Mesenchymal stem cell (in vitro differentiated cells and primary cell): ENCODE measurements at regions not wholly inside any gene's neighbourhood (a gene's known extent, or its start where the extent isn't known, plus 50 kb on each side); places are given as distances from the start of the nearest gene placed in this dataset.

Experiments
- DNase-seq: peaks from one replicate; pipeline ENCODE4 v3.0.0-alpha.2; 2013
- H2AFZ ChIP-seq: one replicate; pipeline ENCODE4 v1.6.1; 2013; ENCODE audit warnings: low read depth, mild to moderate bottlenecking, control low read depth, inconsistent platforms, low read length, moderate library complexity
- H2AK5ac ChIP-seq: 2 replicates; pipeline ENCODE4 v1.6.1; 2013; ENCODE audit warnings: low read length, moderate library complexity, mild to moderate bottlenecking, inconsistent platforms; ENCODE audit not compliant: severe bottlenecking
- H2BK120ac ChIP-seq: one replicate; pipeline ENCODE4 v1.6.1; 2013; ENCODE audit warnings: low read depth, mild to moderate bottlenecking, inconsistent platforms, low read length, moderate library complexity
- H2BK12ac ChIP-seq, 2 experiments: one replicate each; pipeline ENCODE4 v1.6.1; 2013; ENCODE audit warnings: inconsistent platforms in 2 of 2, low read length in 2 of 2, mild to moderate bottlenecking in 2 of 2, moderate library complexity in 2 of 2, control low read depth in 1 of 2
- H2BK15ac ChIP-seq: one replicate; pipeline ENCODE4 v1.6.1; 2013; ENCODE audit warnings: mild to moderate bottlenecking, low read depth, inconsistent platforms; ENCODE audit not compliant: poor library complexity, severe bottlenecking
- H2BK5ac ChIP-seq: 2 replicates; pipeline ENCODE4 v1.6.1; 2013; ENCODE audit warnings: low read depth, mild to moderate bottlenecking, low read length, control low read depth, inconsistent platforms; ENCODE audit not compliant: poor library complexity, severe bottlenecking
- H3K14ac ChIP-seq, 2 experiments: one replicate each; pipeline ENCODE4 v1.6.1; 2013; ENCODE audit warnings: inconsistent platforms in 2 of 2, low read length in 2 of 2, control low read depth in 1 of 2, mild to moderate bottlenecking in 1 of 2, moderate library complexity in 1 of 2
- H3K18ac ChIP-seq, 2 experiments: one replicate each; pipeline ENCODE4 v1.6.1; 2013; ENCODE audit warnings: inconsistent platforms in 2 of 2, low read length in 2 of 2, control low read depth in 1 of 2, low read depth in 1 of 2, mild to moderate bottlenecking in 1 of 2
- H3K23ac ChIP-seq, 2 experiments: one replicate each; pipeline ENCODE4 v1.6.1; 2013; ENCODE audit warnings: inconsistent platforms in 2 of 2, low read length in 2 of 2, mild to moderate bottlenecking in 2 of 2, moderate library complexity in 2 of 2, control low read depth in 1 of 2
- H3K27ac ChIP-seq: 2 replicates; pipeline ENCODE4 v1.5.1; 2013; ENCODE audit warnings: mild to moderate bottlenecking, moderate library complexity, low read length, control low read depth, inconsistent platforms; ENCODE audit not compliant: poor library complexity, severe bottlenecking
- H3K27me3 ChIP-seq, 2 experiments: 2 replicates each; pipeline versions ENCODE4 v1.6.1 to v1.7.0; 2013; ENCODE audit warnings: low read length in 2 of 2, mild to moderate bottlenecking in 2 of 2, moderate library complexity in 2 of 2, control low read depth in 1 of 2, inconsistent platforms in 1 of 2; ENCODE audit not compliant: control insufficient read depth in 1 of 2, insufficient read depth in 1 of 2
- H3K36me3 ChIP-seq, 2 experiments: 2 replicates each; pipeline versions ENCODE4 v1.6.1 to v1.7.0; 2013; ENCODE audit warnings: low read length in 2 of 2, control low read depth in 1 of 2, inconsistent platforms in 1 of 2, low read depth in 1 of 2, mild to moderate bottlenecking in 1 of 2; ENCODE audit not compliant: insufficient read depth in 2 of 2, control insufficient read depth in 1 of 2
- H3K4ac ChIP-seq, 2 experiments: one replicate each; pipeline ENCODE4 v1.6.1; 2013; ENCODE audit warnings: inconsistent platforms in 2 of 2, low read length in 2 of 2, mild to moderate bottlenecking in 2 of 2, moderate library complexity in 2 of 2, control low read depth in 1 of 2, low read depth in 1 of 2
- H3K4me1 ChIP-seq: 2 replicates; pipeline ENCODE4 v1.6.1; 2013; ENCODE audit warnings: low read depth, low read length, control low read depth; ENCODE audit not compliant: control insufficient read depth, insufficient read depth
- H3K4me2 ChIP-seq: 2 replicates; pipeline ENCODE4 v1.6.1; 2013; ENCODE audit warnings: low read length, mild to moderate bottlenecking, inconsistent platforms; ENCODE audit not compliant: poor library complexity, severe bottlenecking
- H3K4me3 ChIP-seq, 2 experiments: 2 replicates each; pipeline versions ENCODE4 v1.5.1 to v1.7.0; 2013; ENCODE audit warnings: low read length in 2 of 2, mild to moderate bottlenecking in 2 of 2, control low read depth in 1 of 2, low read depth in 1 of 2; ENCODE audit not compliant: insufficient read depth in 1 of 2
- H3K79me1 ChIP-seq: replicated peaks from 2 replicates; pipeline ENCODE4 v1.6.1; 2013; ENCODE audit warnings: mild to moderate bottlenecking, control low read depth, low read length, inconsistent platforms; ENCODE audit not compliant: poor library complexity, severe bottlenecking
- H3K9ac ChIP-seq: 2 replicates; pipeline ENCODE4 v1.7.0; 2013; ENCODE audit warnings: mild to moderate bottlenecking, low read length, moderate library complexity
- H3K9me3 ChIP-seq: 2 replicates; pipeline ENCODE4 v1.7.0; 2013; ENCODE audit warnings: mild to moderate bottlenecking, low read length; ENCODE audit not compliant: control insufficient read depth
- H4K8ac ChIP-seq: one replicate; pipeline ENCODE4 v1.6.1; 2013; ENCODE audit warnings: inconsistent platforms, mild to moderate bottlenecking, low read length, moderate library complexity
- H4K91ac ChIP-seq: one replicate; pipeline ENCODE4 v1.6.1; 2013; ENCODE audit warnings: mild to moderate bottlenecking, low read length, inconsistent platforms
- WGBS: methylation state at CpG from one replicate; pipeline ENCODE4 v1.1.7; 2013; ENCODE audit warnings: mixed read lengths; 5-methylcytosine and 5-hydroxymethylcytosine counted together

GRCh38 chr15:95629503-95630168 is 700.9 kb upstream of the NR2F2 start:
- H3K23ac ChIP-seq: no peak overlapping the region
- H3K9ac ChIP-seq: no peak overlapping the region
- no peak overlapping the region for H2BK5ac ChIP-seq
- no peak overlapping the region for H3K4me2 ChIP-seq
- H3K4ac ChIP-seq: no peak overlapping the region
- DNase-seq: no peak
- no peaks in the 10 kb centered on the region for H3K9me3 ChIP-seq
- no peak overlapping the region for H4K91ac ChIP-seq
- peaks cover 2% of the 10 kb centered on the region for H3K4me1 ChIP-seq
- H3K27me3 ChIP-seq: no peaks in the 10 kb centered on the region
- H2BK15ac ChIP-seq: no peak overlapping the region
- H3K14ac ChIP-seq: no peak overlapping the region
- 92% methylated on average over 3 of the region's 5 CpGs for WGBS
- no peaks in the 10 kb centered on the region for H3K79me1 ChIP-seq
- H3K36me3 ChIP-seq: no peaks in the 10 kb centered on the region
- no peak overlapping the region for H3K18ac ChIP-seq
- H2BK12ac ChIP-seq: no peak overlapping the region
- H2BK120ac ChIP-seq: no peak overlapping the region
- no peak overlapping the region for H3K27ac ChIP-seq
- H2AFZ ChIP-seq: no peak overlapping the region
- H4K8ac ChIP-seq: no peak overlapping the region
- H2AK5ac ChIP-seq: no peak overlapping the region
- no peak overlapping the region for H3K4me3 ChIP-seq

- WGBS: no CpG with 5 or more reads among the region's 1 CpG
- no peak overlapping the region for H2BK120ac ChIP-seq
- no peak overlapping the region for H3K18ac ChIP-seq
- no peak overlapping the region for H2BK5ac ChIP-seq
- H2BK15ac ChIP-seq: no peak overlapping the region
- no peak overlapping the region for H2AK5ac ChIP-seq
- no peak overlapping the region for H4K8ac ChIP-seq
- H3K36me3 ChIP-seq: no peaks in the 10 kb centered on the region
- no peaks in the 10 kb centered on the region for H3K9me3 ChIP-seq
- H3K14ac ChIP-seq: no peak overlapping the region
- no peak overlapping the region for H3K9ac ChIP-seq
- H4K91ac ChIP-seq: no peak overlapping the region
- H2AFZ ChIP-seq: no peak overlapping the region
- no peak overlapping the region for H3K27ac ChIP-seq
- no peaks in the 10 kb centered on the region for H3K79me1 ChIP-seq
- H3K27me3 ChIP-seq: no peaks in the 10 kb centered on the region
- no peak overlapping the region for H3K4me3 ChIP-seq
- no peak overlapping the region for H2BK12ac ChIP-seq
- H3K23ac ChIP-seq: no peak overlapping the region
- peaks cover 2% of the 10 kb centered on the region for H3K4me1 ChIP-seq
- H3K4ac ChIP-seq: no peak overlapping the region
- DNase-seq: no peak
- H3K4me2 ChIP-seq: no peak overlapping the region
Observed at GRCh38 chr15:95630683-95631082, 699.8 kb upstream of the NR2F2 start.

GRCh38 chr15:95635666-95636065 is 694.8 kb upstream of the NR2F2 start:
- Histone ChIP-seq H3K36me3 (no peaks in the 10 kb centered on the region), H3K9ac (no peak overlapping the region), H3K4ac (no peak overlapping the region), H3K9me3 (no peaks in the 10 kb centered on the region), H2AK5ac (no peak overlapping the region), H3K27me3 (no peaks in the 10 kb centered on the region), H4K8ac (no peak overlapping the region), H3K14ac (no peak overlapping the region), H3K23ac (no peak overlapping the region), H4K91ac (no peak overlapping the region), H3K4me3 (no peak overlapping the region), H3K79me1 (no peaks in the 10 kb centered on the region), H2AFZ (no peak overlapping the region), H3K4me1 (no peaks in the 10 kb centered on the region), H2BK120ac (peak overlapping the region; percentile 34), H3K4me2 (no peak overlapping the region), H2BK12ac (no peak overlapping the region), H3K18ac (no peak overlapping the region), H2BK5ac (no peak overlapping the region), H3K27ac (no peak overlapping the region), H2BK15ac (no peak overlapping the region)
- WGBS: 97% methylated on average over 2 of the region's 2 CpGs
- DNase-seq: no peak

- H2BK15ac ChIP-seq: no peak overlapping the region
- no peaks in the 10 kb centered on the region for H3K9me3 ChIP-seq
- H2BK12ac ChIP-seq: no peak overlapping the region
- H3K4ac ChIP-seq: no peak overlapping the region
- H2AFZ ChIP-seq: no peak overlapping the region
- H3K4me1 ChIP-seq: no peaks in the 10 kb centered on the region
- H3K18ac ChIP-seq: no peak overlapping the region
- DNase-seq: no peak
- no peak overlapping the region for H3K4me2 ChIP-seq
- no peak overlapping the region for H3K9ac ChIP-seq
- no peaks in the 10 kb centered on the region for H3K79me1 ChIP-seq
- no peak overlapping the region for H4K8ac ChIP-seq
- H4K91ac ChIP-seq: no peak overlapping the region
- H2BK5ac ChIP-seq: no peak overlapping the region
- no peak overlapping the region for H3K27ac ChIP-seq
- H3K4me3 ChIP-seq: no peak overlapping the region
- H2AK5ac ChIP-seq: no peak overlapping the region
- H3K23ac ChIP-seq: no peak overlapping the region
- H3K27me3 ChIP-seq: no peaks in the 10 kb centered on the region
- H3K36me3 ChIP-seq: no peaks in the 10 kb centered on the region
- 96% methylated on average over 2 of the region's 4 CpGs for WGBS
- no peak overlapping the region for H3K14ac ChIP-seq
- no peak overlapping the region for H2BK120ac ChIP-seq
Observed at GRCh38 chr15:95636107-95636506, 694.4 kb upstream of the NR2F2 start.
